Dermis microvascular lymphatic vessel endothelial cell (primary cell): ENCODE measurements at regions not wholly inside any gene's neighbourhood (a gene's known extent, or its start where the extent isn't known, plus 50 kb on each side); places are given as distances from the start of the nearest gene placed in this dataset.

Experiments used
- DNase-seq, 2 donors: peaks; one replicate each; pipeline versions ENCODE4 v3.0.0 to v3.0.0-alpha.2; 2010; ENCODE audit warnings: low read depth in 2 of 2

GRCh38 chr5:5687113-5687512 lies 264.6 kb downstream of the ICE1 start:
- DNase-seq: no peak

- no peak for DNase-seq
Observed at GRCh38 chr5:5686356-5686755, 263.9 kb downstream of the ICE1 start.

GRCh38 chr5:5685737-5686136 lies 263.3 kb downstream of the ICE1 start:
- no peak for DNase-seq

GRCh38 chr5:5683174-5683573 lies 260.7 kb downstream of the ICE1 start:
- DNase-seq: no peak

- DNase-seq: no peak
Observed at GRCh38 chr5:5678909-5679308, 256.4 kb downstream of the ICE1 start.

- no peak for DNase-seq
Observed at GRCh38 chr5:5677738-5678137, 255.3 kb downstream of the ICE1 start.

- DNase-seq: no peak
Observed at GRCh38 chr5:5676218-5676617, 253.7 kb downstream of the ICE1 start.

GRCh38 chr5:5675511-5675910 lies 253.0 kb downstream of the ICE1 start:
- no peak for DNase-seq

- no peak for DNase-seq
Observed at GRCh38 chr5:5671823-5672222, 249.3 kb downstream of the ICE1 start.

- no peak for DNase-seq
Observed at GRCh38 chr5:5667136-5667554, 244.7 kb downstream of the ICE1 start.

GRCh38 chr5:5666369-5666768 lies 243.9 kb downstream of the ICE1 start:
- DNase-seq: no peak

GRCh38 chr5:5666076-5666365 lies 243.5 kb downstream of the ICE1 start:
- no peak for DNase-seq

GRCh38 chr5:5665225-5666075 lies 243.0 kb downstream of the ICE1 start:
- no peak for DNase-seq

- DNase-seq: no peak
Observed at GRCh38 chr5:5658889-5659465, 236.5 kb downstream of the ICE1 start.

- DNase-seq: no peak
Observed at GRCh38 chr5:5658226-5658625, 235.7 kb downstream of the ICE1 start.

- no peak for DNase-seq
Observed at GRCh38 chr5:5652181-5652580, 229.7 kb downstream of the ICE1 start.

GRCh38 chr5:5650949-5651348 lies 228.5 kb downstream of the ICE1 start:
- DNase-seq: no peak

GRCh38 chr5:5650242-5650641 lies 227.8 kb downstream of the ICE1 start:
- DNase-seq: no peak

GRCh38 chr5:5649641-5650040 lies 227.2 kb downstream of the ICE1 start:
- DNase-seq: no peak

- DNase-seq: no peak
Observed at GRCh38 chr5:5648694-5649093, 226.2 kb downstream of the ICE1 start.

- no peak for DNase-seq
Observed at GRCh38 chr5:5645891-5646290, 223.4 kb downstream of the ICE1 start.

GRCh38 chr5:5645198-5645597 lies 222.7 kb downstream of the ICE1 start:
- DNase-seq: no peak

GRCh38 chr5:5644249-5644648 lies 221.8 kb downstream of the ICE1 start:
- no peak for DNase-seq

- no peak for DNase-seq
Observed at GRCh38 chr5:5643481-5643880, 221.0 kb downstream of the ICE1 start.
